GM21723 (cell line): ENCODE measurements at regions not wholly inside any gene's neighbourhood (a gene's known extent, or its start where the extent isn't known, plus 50 kb on each side); places are given as distances from the start of the nearest gene placed in this dataset.
A peak's percentile ranks its signal among the peaks of the same experiment; 100 is the strongest.
"Not testable (repeated sequence)": the region's sequence is repeated elsewhere in the genome, so short reads cannot be mapped to it uniquely, and the experiment has no call there.

Experiments used
- ATAC-seq: cut with Tn5 transposase; IDR thresholded peaks from one replicate; pipeline ENCODE4 v1.9.1; 2021; ENCODE audit warnings: mild to moderate bottlenecking, moderate library complexity; ENCODE audit not compliant: unreplicated experiment

- ATAC-seq, result no peak
Observed at GRCh38 chr4:33065749-33066148, 2345.6 kb downstream of the PCDH7 start.

- ATAC-seq, result no peak
Observed at GRCh38 chr4:33067221-33067620, 2347.1 kb downstream of the PCDH7 start.

GRCh38 chr4:33068539-33068938, 2348.4 kb downstream of the PCDH7 start:
- ATAC-seq, result no peak

- ATAC-seq, result no peak
Observed at GRCh38 chr4:33071535-33071934, 2351.4 kb downstream of the PCDH7 start.

- no peak for ATAC-seq
Observed at GRCh38 chr4:33072298-33073089, 2352.3 kb downstream of the PCDH7 start.

GRCh38 chr4:33073811-33074210, 2353.6 kb downstream of the PCDH7 start:
- ATAC-seq, result no peak

GRCh38 chr4:33078145-33078544, 2358.0 kb downstream of the PCDH7 start:
- ATAC-seq, result no peak

GRCh38 chr4:33080275-33080674, 2360.1 kb downstream of the PCDH7 start:
- ATAC-seq, result no peak

GRCh38 chr4:33085709-33086108, 2365.5 kb downstream of the PCDH7 start:
- no peak for ATAC-seq

- no peak for ATAC-seq
Observed at GRCh38 chr4:33086331-33086925, 2366.3 kb downstream of the PCDH7 start.

- no peak for ATAC-seq
Observed at GRCh38 chr4:33088713-33089112, 2368.5 kb downstream of the PCDH7 start.

- ATAC-seq, result no peak
Observed at GRCh38 chr4:33090910-33091309, 2370.7 kb downstream of the PCDH7 start.

GRCh38 chr4:33091961-33092360, 2371.8 kb downstream of the PCDH7 start:
- no peak for ATAC-seq

- ATAC-seq, result peak; percentile 90
Observed at GRCh38 chr4:33104273-33104672, 2384.1 kb downstream of the PCDH7 start.

GRCh38 chr4:33107814-33108213, 2387.6 kb downstream of the PCDH7 start:
- ATAC-seq, result no peak

- ATAC-seq, result no peak
Observed at GRCh38 chr4:33111117-33111516, 2390.9 kb downstream of the PCDH7 start.

- no peak for ATAC-seq
Observed at GRCh38 chr4:33116871-33117270, 2396.7 kb downstream of the PCDH7 start.

GRCh38 chr4:33126002-33126401, 2405.8 kb downstream of the PCDH7 start:
- ATAC-seq, result no peak

GRCh38 chr4:33130662-33131061, 2410.5 kb downstream of the PCDH7 start:
- ATAC-seq, result not testable (repeated sequence)

GRCh38 chr4:33133723-33134122, 2413.6 kb downstream of the PCDH7 start:
- no peak for ATAC-seq

GRCh38 chr4:33134366-33134765, 2414.2 kb downstream of the PCDH7 start:
- ATAC-seq, result no peak

GRCh38 chr4:33149658-33150524, 2429.7 kb downstream of the PCDH7 start:
- no peak for ATAC-seq
